Skin of body (tissue), 1 donor: ENCODE measurements at regions not wholly inside any gene's neighbourhood (a gene's known extent, or its start where the extent isn't known, plus 50 kb on each side); places are given as distances from the start of the nearest gene placed in this dataset.

Experiments
- DNase-seq: peaks from one replicate; lab custom pipeline; 2025; lab: John Stamatoyannopoulos, UW

DNA sequence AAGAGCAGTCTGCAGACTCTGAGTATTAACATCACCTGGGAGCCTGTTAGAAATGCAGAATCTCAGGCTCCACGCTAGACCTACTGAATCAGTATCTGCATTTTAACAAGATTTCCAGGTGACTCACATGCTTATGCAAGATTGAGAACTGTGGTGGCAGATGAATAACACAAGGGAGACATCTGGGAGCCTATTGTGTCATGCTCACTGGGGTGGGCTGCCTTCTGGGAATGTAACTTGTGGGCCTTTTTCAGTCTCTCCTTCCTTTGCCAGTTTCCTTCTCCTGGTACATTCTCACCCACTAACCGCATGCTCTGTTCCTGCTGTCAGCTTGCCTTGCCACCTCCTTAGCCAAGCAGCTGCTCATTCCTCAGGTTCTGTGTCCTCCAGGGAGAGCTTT is 176.6 kb upstream of the C9orf72 start:
- no peak for DNase-seq

DNA sequence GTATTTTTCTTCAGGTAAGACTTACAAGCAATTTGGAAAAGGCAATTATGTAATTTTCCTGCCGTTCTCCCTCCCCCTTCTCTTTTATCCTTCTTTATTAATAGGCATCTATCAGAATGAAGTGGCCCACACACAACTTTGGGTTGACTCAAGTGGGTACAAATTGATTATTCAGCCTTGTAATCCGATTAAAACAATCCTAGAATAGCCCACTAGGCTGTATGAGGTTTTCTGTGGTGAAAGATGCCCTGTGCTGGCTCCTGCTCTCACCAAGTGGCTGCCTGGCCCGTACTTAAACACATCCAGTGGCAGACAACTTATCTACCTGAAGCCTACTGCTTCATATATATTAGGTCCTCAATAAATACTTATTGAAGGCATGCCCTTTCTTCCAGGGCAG is 177.3 kb upstream of the C9orf72 start:
- no peak for DNase-seq

DNA sequence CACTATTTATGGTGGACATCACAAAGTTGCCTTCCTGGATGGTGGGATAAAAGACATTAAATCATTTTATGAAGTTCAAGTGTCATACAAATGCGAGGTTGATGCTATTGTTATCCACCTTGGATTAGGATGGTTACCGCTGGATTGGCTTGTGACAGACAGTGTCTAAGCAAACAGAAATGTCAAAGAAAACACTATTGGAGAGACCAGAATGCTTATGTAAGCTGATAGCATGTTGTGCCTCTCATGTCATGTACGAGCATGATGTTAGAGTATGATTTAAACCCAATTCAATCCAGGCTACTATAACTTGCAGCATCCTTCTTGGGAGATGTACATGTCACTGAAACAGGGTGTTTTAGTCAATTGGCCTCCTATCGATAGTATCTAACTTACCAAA is 178.8 kb upstream of the C9orf72 start:
- DNase-seq: no peak

DNA sequence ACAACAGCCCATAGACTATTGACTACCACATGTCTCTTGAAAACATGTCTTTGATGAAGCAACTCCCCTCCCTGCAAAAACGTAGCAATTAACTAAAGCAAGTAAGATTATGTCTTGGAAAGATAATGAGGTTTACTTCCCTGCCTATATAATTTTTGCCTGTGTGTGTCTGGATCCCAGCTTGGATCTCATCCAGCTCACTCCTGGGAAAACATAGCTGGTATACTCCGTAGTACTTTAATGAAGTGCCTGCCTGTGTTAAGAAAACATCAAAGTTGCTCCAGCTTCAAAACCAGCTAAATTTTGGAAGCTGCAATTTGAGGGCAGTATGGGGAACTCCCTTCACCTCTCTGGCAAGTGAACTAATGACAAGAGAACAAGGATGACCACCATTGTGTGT is 182.6 kb upstream of the C9orf72 start:
- DNase-seq: no peak

DNA sequence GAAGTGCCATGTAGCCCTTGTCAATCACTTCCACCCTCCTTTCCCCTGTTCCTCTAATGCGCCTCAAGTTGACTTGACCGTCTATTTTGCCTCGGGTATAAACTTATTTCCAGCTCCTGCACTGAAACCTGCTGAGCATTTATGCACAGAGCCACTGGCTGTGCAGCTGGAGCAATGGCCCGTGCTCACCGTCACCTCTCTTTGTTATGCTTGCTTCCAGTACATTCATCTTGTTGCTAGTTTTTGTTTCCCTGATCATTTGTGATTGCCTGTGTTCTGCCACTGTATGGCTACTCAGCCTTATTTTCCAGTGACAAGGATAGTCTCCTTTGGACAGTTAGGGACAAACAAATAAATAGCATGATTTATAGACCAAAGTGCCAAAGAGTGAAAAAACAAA is 183.1 kb upstream of the C9orf72 start:
- no peak for DNase-seq

DNA sequence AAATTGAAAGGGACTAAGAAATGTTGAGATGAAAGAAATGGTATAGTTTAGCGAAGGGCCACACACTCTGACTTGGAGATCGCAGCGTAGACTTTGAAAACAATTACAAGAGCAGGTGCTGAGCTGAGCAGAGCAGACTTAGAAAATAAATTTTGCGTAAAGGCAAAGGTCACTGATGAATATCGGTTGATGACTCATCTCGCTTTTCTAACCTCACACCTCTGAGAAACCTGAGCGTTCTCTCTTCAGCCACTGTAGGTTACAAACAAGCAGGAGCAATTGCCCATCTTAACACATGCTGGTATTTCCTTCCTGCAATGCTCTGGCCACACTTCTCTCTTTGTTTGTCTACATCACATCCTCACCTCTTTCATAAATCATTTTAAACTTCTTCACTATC is 190.6 kb upstream of the C9orf72 start:
- no peak for DNase-seq

DNA sequence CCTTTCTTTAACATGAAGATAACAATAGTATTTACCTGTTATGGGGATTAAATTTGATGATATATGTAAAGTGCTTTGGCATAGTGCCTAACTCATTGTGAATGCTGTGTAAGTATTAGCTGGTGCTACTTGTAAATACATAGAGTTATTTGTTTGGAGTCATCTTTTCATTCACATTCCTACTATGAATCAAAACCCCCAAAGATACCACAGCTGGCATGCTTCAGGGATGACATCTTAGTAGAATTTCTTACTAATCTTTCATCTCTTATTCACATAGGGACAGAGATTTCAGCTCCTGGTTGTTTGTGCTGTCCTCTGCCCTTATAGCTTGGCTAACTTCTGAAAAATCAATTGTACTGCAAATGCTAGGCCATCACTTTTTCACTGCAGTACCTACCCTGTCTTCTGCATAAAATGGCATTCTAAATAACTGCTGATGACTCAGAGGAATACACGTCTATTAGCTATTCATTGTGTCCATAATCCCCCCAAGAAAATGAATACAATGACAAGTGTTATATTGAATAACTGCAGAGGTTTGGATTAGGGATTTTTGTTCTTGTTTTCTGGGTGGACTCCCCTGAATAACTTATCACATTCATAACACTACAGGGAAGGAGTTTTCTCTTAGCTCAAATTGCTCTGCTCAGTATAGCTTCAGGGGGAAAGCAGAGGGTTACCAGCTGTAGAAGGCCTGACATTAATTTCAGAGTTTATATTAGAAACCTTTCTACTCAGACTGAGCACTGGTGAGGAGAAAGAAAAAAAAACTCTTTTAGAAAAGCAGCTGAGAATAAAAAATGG is 192.2 kb upstream of the C9orf72 start:
- no peak for DNase-seq

DNA sequence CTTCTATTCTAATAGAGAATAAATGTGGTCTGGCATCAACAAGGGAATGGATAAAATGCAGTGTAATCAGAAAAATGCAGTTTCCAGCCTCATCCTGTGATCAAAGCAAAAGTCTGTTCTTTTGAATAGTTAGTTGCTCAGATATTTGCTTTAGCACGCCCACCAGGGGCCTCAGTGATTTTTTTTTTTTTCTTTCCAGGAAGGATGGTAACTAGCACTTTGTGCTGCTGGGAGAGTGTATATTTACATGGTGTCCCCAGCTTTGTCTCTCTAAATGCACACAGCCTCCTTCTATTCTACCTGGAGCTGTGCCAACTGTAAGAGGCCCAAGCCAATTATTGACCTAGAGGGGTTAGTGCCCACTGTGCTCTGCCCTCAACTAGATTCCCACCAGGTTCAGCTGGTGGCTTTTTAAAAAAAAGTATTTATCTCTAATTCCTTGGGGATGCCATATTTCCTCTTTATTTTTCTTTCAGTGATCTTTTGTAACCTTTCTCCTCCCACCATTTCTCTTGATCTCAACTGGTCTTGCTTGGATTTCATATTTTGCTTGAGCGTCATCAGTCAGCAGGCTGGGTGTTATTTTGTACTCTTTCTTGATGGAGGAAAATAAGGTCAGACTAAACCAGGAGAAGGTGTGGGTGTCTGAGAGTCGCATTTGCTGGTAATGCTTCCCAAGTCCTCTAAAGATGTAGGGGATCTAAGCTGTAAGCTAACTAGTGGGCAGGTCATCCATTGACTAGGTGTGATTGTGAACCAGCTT is 193.0 kb upstream of the C9orf72 start:
- DNase-seq: peak; percentile 76

DNA sequence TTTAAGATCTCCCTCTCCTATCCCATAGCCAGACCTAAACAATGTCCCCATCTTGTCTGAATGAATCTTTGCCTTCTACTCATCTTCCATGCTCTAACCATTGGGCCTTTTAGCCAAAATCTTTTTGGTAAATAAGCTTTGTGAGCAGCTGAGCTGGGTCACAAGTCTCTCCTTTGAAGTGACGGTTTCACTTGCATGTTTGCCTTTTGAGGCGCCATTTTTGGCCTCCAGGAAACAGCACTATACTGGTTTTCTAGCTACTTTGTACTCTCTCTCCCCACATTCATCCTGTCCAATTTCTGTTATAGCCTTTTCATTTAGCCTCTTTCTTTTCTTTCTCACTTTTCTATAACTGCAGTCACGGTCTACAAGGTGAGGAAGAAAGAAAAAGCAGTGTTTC is 195.5 kb upstream of the C9orf72 start:
- DNase-seq: no peak

DNA sequence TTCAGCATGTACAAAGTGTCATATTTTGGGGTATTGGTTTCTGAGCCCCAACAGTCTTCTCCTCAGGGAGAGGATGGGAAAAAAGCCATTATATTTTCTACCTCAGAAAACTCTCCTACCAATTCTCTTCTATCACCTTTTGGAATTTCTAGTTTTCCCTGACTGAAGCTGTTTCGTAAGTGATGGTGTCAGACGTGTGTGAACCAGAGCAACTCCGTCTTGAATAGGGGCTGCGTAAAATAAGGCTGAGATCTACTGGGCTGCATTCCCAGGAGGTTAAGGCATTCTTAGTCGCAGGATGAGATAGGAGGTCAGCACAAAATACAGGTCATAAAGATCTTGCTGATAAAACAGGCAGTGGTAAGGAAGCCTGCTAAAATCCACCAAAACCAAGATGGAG is 197.3 kb upstream of the C9orf72 start:
- no peak for DNase-seq

DNA sequence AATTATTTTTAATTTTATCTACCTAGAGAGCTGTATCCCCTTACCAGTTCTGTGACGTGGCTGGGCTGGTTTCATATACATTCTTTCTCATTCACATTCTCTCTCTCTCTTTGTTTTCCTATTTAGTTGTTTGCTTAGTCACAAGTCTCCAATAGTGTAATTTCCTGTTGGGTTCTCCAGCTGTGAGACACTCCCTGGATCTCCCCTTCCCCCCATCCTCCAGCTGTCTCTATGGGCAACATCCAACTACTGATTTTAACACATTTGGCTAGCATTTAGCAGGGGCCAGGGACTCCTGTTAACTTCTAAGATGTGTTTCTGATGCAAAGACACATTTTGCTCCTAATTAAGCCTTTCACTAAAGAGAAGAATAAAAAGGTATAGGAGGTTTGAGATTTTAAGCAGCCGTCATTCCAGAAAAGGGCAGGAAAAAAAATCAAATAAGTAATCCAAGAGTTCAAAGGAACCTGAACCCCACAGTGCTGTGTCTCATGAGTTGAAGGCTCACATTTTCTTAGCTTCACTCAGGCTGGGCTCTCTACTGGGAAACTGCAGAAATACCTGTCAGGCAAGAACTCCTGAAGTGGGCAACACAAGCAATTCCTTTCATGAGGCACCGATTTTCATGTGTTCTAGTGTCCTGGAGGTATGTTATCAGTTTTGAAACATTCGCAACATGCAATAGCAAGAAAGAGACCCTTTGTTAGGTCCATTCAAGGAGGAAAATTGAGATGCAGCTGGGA is 198.7 kb upstream of the C9orf72 start:
- DNase-seq: peak; percentile 87

DNA sequence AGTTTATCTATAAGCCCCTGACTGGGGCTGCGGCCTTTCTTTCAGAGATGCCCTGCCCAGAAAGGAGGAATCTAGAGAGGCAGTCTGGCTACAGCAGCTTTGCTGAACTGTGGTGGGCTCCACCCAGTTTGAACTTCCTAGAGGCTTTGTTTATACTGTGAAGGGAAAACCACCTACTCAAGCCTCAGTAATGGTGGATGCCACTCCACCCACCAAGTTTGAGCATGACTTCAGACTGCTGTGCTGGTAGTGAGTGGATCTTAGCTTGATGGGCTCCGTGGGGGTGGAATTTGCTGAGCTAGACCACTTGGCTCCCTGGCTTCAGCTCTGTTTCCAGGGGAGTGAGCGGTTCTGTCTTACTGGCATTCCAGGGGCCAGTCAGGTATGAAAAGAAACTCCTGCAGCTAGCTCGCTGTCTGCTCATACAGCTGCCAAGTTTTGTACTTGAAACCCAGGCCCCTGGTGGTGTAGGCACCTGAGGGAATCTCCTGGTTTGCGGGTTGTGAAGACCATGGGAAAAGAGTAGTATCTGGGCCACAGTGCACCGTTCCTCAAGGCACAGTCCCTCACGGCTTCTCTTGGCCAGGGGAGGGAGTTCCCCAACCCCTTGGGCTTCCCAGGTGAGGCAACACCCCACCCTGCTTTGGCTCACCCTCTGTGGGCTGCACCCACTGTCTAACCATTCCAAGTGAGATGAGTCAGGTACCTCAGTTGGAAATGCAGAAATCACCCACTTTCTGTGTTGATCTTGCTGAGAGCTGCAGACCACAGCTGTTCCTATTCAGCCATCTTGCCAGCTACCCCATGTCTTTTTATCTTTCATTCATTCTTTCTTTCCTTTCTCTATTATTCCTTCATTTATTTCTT is 211.8 kb upstream of the C9orf72 start:
- DNase-seq: no peak

DNA sequence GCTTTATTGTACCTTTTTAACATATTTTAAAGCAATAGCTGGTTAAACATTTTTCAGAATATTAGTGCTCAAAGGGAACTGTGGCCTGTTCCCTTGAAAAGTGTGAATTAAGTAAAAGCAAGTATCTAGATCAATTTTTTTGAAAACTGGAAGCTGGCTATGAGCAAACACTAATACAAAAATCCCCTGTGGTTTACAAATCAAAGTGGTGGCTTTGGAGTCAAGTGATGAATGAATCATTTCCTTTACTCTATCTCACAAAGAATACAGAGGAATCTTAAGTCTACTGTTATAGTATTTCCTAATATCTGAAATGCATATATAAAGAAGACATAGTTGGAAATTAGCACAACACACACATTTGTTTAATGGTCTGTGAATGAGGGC is 212.4 kb upstream of the C9orf72 start:
- no peak for DNase-seq

DNA sequence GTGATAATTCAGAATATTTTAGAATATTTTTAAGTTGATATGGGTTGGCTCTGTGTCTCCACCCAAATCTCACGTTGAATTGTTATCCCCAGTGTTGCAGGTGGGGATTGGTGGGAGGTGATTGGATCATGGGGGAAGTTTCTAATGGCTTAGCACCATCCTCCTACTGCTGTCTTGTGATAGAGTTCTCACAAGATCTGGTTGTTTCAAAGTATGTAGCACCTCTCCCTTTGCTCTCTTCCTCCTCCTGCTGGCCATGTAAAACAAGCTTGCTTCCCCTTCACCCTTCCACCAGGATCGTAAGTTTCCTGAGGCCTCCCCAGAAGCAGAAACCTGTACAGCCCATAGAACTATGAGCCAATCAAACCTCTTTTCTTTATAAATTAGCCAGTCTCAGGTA is 214.6 kb upstream of the C9orf72 start:
- DNase-seq: no peak

DNA sequence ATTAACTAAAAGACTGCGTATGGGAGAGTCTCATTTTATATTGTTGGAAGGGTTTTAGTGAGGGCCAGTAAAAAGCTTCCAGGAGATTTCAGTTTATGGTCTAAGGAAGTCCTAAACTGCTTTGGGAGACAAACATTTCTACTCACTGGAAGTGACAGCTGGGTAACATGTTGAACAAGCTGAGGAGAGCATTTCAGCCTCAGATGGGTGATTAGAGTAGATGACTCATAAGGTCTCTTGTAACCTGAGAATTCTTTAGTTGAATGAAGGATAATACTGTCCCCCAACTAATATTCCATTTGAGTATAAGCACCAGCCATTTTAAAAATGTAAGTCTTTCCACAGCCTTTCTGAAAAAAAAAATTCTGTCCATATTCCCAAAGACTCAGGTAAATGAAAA is 218.0 kb upstream of the C9orf72 start:
- DNase-seq: no peak

DNA sequence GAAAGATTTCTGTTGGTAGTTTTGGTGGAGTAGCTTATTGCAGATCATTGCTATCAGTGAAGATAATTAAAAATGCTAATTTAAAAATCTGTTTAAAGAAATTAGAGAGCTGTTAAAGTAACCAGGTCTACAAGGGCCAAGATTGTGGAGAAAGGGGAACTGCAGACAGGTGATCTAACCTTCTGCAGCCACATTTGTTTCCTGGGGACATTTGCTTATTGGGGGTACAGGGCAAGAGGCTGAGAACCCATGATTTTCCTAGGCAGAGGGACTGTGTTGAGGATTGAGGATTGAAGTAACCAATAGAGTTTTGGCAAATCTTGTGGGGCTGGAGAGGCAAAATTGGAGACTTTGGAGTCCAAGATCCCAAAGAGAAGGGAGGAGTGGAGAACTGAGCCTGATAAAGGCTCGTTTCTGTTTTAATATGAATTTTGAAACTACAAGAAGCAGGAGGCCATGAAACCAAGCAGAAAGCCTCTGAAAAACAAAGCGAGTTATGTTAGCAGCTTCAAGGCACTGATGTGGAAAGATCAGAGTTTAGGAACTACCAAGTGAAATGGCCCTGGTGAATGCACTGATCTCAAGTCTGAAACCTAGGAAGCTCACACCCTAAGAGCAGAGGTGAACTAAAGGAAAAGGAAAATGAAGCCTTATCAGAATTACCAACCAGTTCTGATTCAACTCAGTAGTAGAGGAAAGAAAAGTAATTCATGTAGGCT is 219.8 kb upstream of the C9orf72 start:
- DNase-seq: no peak

DNA sequence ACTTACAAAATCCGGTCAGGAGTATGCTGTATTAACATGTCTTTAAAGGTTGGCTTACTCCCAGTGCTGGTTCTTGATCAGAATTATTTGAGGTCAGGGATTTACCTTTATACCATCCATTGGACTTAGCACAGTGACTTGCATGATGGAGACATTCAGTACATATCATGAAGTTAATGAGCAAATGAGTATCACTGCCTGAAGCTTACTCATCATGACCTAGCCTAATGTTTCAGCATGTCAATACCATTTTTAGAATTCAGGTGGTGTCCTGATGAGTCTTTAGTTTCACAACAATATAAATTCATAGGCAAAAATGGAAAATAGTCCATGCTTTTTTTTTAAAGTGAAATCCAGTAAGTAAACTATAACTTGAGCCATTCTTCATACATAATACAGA is 226.0 kb upstream of the C9orf72 start:
- DNase-seq: no peak

DNA sequence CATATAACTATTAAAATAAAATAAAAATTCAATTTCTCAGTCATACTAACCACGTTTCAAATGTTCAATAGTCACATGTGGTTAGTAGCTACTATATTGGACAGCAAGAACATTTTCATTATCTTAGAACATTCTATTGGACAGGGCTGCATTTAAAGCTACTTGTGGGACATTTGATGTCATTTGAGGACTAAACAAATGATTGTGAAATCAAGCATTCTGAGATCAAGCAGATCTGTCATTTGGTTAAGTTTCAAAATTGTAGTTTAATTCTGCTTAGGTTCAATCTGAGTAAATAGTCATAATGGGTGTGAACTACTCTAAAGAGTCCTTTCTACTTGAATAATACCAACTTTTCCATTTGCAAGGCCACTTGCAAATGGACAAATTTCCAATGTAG is 226.9 kb upstream of the C9orf72 start:
- DNase-seq: no peak

DNA sequence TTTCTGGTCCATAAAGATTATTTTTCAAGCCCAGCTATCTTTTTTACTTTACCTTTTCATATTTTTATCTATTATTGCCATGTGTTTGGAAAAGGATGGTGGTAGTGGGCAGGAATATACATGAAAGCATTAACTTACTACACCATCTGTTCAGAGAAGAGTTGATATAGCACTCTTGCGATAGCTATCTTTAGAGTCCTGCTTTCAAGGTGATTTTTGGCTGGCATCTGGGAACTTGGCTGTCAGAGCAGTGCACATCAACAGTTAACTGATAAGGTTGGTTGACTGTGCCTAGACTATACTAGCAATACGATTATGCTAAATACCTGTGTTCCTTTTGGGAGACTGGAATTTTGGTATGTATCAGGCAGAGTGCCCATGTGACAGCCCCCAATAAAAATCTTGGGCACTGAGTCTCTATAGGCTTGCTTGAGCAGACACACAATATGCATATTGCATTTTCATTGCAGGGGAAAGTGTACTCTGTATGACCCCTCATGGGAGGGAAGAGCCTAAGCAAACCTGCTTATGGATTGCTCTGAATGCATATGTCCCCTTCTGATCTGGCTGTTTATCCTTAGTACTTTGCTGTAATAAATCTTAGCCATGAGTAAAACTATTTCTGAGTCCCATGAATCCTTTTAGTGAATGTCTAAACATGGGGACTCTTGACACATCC is 227.6 kb upstream of the C9orf72 start:
- no peak for DNase-seq

DNA sequence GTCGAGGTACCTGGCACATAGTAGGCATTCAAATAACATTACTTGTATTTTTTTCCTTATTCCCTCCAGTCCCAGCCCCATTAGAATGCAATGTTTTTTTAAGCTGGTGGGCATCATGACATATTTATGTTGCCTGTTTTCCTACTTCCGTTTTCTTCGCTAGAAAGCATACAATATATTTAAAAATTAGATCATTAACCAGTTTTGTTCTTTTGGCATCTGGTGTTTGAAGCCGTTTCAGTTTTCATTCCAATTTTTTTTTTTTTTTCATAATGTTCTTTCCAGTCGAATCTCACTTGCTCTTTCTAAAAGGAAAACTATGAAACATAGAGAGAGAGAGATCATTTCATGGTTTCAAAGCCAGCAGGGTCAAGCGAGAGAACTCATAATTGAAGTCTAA is 228.3 kb upstream of the C9orf72 start:
- DNase-seq: no peak
